ENCODE measurements at regions not wholly inside any gene's neighbourhood (a gene's known extent, or its start where the extent isn't known, plus 50 kb on each side); places are given as distances from the start of the nearest gene placed in this dataset.

GRCh38 chr5:38191693-38192092 lies 66.7 kb upstream of the EGFLAM start:
- no peak for TF ChIP-seq RAD21 (IDR thresholded peaks at IDR 0.05; ENCODE audit: low read length)
- no peak for TF ChIP-seq CEBPB (IDR thresholded peaks at IDR 0.05; ENCODE audit: low read depth, low read length)
- TF ChIP-seq POLR2A (IDR thresholded peaks at IDR 0.05; ENCODE audit: low read depth, low read length) = no peak
- no peak for TF ChIP-seq CTCF (conservative IDR thresholded peaks at IDR 0.05; ENCODE audit: low read depth, low read length)
- TF ChIP-seq SMC3 (IDR thresholded peaks at IDR 0.05; ENCODE audit: low read depth, low read length) = no peak
- no peak for TF ChIP-seq RFX5 (IDR thresholded peaks at IDR 0.05; ENCODE audit: low read depth, low read length)
- TF ChIP-seq RCOR1 (IDR thresholded peaks at IDR 0.05; ENCODE audit: insufficient replicate concordance, low read length) = no peak
- no peak for TF ChIP-seq ELK1 (IDR thresholded peaks at IDR 0.05; ENCODE audit: borderline replicate concordance, low read depth, low read length)
- TF ChIP-seq FOS (IDR thresholded peaks at IDR 0.05; ENCODE audit: low read depth, low read length) = no peak
